ENCODE measurements at regions not wholly inside any gene's neighbourhood (a gene's known extent, or its start where the extent isn't known, plus 50 kb on each side); places are given as distances from the start of the nearest gene placed in this dataset.

DNA sequence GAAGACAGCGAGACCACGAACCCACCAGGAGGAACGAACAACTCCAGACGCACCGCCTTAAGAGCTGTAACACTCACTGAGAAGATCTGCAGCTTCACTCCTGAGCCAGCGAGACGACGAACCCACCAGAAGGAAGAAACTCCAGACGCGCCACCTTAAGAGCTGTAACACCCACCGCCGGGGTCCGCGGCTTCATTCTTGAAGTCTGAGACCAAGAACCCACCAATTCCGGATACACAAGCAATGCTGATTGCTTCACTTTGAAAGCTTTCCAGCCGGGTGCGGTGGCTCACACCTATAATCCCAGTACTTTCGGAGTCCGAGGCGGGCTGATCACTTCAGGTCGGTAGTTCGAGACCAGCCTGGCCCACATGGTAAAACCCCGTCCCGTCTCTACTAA, 177.2 kb upstream of the MYO3A start:
- intact Hi-C loops (cut with DNase I) = no loop called here
- Histone ChIP-seq H3K27ac (no peak overlapping the region), H3K4me1 (no peaks in the 10 kb centered on the region), H3K36me3 (no peaks in the 10 kb centered on the region), H3K27me3 (no peaks in the 10 kb centered on the region), H3K4me3 (no peak overlapping the region), H3K9me3 (no peaks in the 10 kb centered on the region)
- DNase-seq = no peak
- 91 to 93% methylated on average over 24 of the region's 24 CpGs for WGBS, 2 donors
- TF ChIP-seq POLR2AphosphoS5 (IDR thresholded peaks at IDR 0.05) (no peak), EP300 (IDR thresholded peaks at IDR 0.05) (no peak), POLR2A (IDR thresholded peaks at IDR 0.05) (no peak)
- TF ChIP-seq, protein P1, sequence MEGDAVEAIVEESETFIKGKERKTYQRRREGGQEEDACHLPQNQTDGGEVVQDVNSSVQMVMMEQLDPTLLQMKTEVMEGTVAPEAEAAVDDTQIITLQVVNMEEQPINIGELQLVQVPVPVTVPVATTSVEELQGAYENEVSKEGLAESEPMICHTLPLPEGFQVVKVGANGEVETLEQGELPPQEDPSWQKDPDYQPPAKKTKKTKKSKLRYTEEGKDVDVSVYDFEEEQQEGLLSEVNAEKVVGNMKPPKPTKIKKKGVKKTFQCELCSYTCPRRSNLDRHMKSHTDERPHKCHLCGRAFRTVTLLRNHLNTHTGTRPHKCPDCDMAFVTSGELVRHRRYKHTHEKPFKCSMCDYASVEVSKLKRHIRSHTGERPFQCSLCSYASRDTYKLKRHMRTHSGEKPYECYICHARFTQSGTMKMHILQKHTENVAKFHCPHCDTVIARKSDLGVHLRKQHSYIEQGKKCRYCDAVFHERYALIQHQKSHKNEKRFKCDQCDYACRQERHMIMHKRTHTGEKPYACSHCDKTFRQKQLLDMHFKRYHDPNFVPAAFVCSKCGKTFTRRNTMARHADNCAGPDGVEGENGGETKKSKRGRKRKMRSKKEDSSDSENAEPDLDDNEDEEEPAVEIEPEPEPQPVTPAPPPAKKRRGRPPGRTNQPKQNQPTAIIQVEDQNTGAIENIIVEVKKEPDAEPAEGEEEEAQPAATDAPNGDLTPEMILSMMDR (IDR thresholded peaks at IDR 0.05) = no peak

DNA sequence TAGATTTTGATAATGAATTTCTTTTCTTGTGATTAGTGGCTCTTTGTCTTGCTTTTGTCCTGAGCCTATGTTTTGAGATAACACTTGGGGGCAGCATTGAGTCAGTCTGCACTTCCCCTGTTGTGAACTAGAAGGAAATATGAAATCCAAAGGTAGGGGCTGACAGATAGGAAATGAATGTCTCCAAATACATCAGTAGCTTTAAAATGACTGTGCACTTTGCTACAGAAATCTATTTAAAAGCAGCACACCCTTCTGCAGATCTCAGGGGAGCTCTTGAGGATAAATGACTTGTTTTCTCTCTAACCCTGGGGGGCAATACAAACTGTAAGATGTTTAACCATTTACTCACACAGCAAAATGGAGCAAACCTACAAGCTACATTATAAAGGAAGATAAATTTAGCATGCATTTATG, 176.0 kb upstream of the MYO3A start:
- Histone ChIP-seq H3K27me3 (no peaks in the 10 kb centered on the region), H3K4me3 (no peak overlapping the region)
- TF ChIP-seq POLR2AphosphoS5 (IDR thresholded peaks at IDR 0.05) (no peak), POLR2A (IDR thresholded peaks at IDR 0.05) (no peak), EP300 (IDR thresholded peaks at IDR 0.05) (no peak)
- TF ChIP-seq, protein P1 (IDR thresholded peaks at IDR 0.05) = no peak

DNA sequence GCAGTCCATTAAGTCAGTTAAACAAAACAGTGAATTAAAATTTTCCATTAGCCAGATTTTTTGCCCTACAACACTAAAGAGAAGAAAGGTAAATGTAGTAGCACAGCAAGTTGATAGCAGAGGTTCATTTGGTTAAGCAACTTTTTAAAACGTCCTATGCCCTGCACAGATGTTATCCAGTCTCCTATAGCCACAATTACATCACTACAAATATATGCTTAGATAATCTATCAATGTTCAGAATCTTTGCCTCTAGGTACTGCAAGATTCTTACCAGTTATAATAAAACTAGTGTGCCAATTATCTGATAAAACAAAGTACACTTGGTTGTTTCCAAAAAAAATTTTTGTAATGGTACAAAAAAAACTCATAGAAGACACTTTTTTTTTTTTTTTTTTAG, 175.5 kb upstream of the MYO3A start:
- Histone ChIP-seq H3K36me3 (no peaks in the 10 kb centered on the region), H3K4me1 (no peaks in the 10 kb centered on the region), H3K27me3 (no peaks in the 10 kb centered on the region), H3K4me3 (no peak overlapping the region), H3K27ac (no peak overlapping the region), H3K9me3 (no peaks in the 10 kb centered on the region)
- DNase-seq = no peak
- WGBS, 2 donors = 10 to 40% methylated on average over 1 of the region's 1 CpG
- TF ChIP-seq, protein P1 (IDR thresholded peaks at IDR 0.05) = no peak
- intact Hi-C loops (cut with DNase I) = no loop called here

More for the DNA sequence above, 176.0 kb upstream of the MYO3A start:
- Histone ChIP-seq H3K4me1 (no peaks in the 10 kb centered on the region), H3K9me3 (no peaks in the 10 kb centered on the region), H3K27ac (no peak overlapping the region), H3K36me3 (no peaks in the 10 kb centered on the region)
- DNase-seq = no peak
- intact Hi-C loops (cut with DNase I) = no loop called here

DNA sequence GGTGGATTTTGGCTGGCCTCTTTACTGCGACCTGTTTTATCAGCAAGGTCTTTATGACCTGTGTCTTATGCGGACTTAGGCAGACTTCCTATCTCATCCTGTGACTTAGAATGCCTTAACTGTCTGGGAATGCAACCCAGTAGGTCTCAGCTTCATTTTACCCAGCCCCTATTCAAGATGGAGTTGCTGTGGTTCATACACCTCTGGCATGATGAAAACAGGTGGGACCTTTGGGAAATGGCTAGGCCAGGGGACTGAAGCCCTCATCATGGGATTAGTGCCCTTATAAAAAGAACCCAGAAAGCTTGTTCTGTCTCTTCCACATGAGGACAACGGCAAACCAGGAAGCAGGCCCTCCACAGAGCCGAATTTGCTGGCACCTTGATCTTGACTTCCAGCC, 172.1 kb upstream of the MYO3A start:
- TF ChIP-seq EP300 (IDR thresholded peaks at IDR 0.05) (no peak), POLR2AphosphoS5 (IDR thresholded peaks at IDR 0.05) (no peak), POLR2A (IDR thresholded peaks at IDR 0.05) (no peak)
- TF ChIP-seq, protein P1 (IDR thresholded peaks at IDR 0.05) = no peak
- Histone ChIP-seq H3K9me3 (no peaks in the 10 kb centered on the region), H3K36me3 (no peaks in the 10 kb centered on the region), H3K27ac (no peak overlapping the region), H3K27me3 (peaks cover 0 to 18% (median 0%) of the 10 kb centered on the region in 3 donors), H3K4me3 (no peak overlapping the region), H3K4me1 (no peaks in the 10 kb centered on the region)
- DNase-seq = no peak
- intact Hi-C loops (cut with DNase I) = no loop called here
- 63 to 78% methylated on average over 4 of the region's 4 CpGs for WGBS, 2 donors

DNA sequence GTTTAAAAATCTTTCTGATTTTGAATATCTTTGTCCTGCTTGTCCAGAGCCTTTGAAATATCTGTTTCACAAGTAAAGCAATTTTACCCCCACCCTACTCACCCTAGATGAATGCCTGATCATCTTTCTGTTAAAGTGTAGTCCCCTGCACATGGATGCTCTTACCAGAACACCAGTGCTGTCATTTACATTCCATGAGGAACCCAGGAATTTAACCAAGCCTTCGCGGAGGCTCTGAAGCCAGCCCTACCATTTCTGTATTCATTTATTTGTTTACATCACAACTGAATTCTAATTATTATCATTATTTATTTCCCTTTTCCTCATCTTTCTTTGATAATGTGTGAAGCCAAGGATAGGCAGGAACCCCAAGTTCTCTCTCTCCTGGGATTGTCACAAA, 167.8 kb upstream of the MYO3A start:
- peaks cover 0 to 18% (median 0%) of the 10 kb centered on the region in 3 donors for H3K27me3 ChIP-seq
- WGBS, 2 donors = 46 to 56% methylated on average over 2 of the region's 2 CpGs
- TF ChIP-seq, protein P1 (IDR thresholded peaks at IDR 0.05) = no peak
- TF ChIP-seq POLR2A (IDR thresholded peaks at IDR 0.05) (no peak), POLR2AphosphoS5 (IDR thresholded peaks at IDR 0.05) (no peak), EP300 (IDR thresholded peaks at IDR 0.05) (no peak)
- no peaks in the 10 kb centered on the region for H3K4me1 ChIP-seq
- intact Hi-C loops (cut with DNase I) = no loop called here
- no peak for DNase-seq
- no peaks in the 10 kb centered on the region for H3K36me3 ChIP-seq
- H3K4me3 ChIP-seq = no peak overlapping the region
- H3K27ac ChIP-seq = no peak overlapping the region
- no peaks in the 10 kb centered on the region for H3K9me3 ChIP-seq
